Cardiac muscle cell (in vitro differentiated cells and primary cell): ENCODE measurements at regions not wholly inside any gene's neighbourhood (a gene's known extent, or its start where the extent isn't known, plus 50 kb on each side); places are given as distances from the start of the nearest gene placed in this dataset.
"Not testable (repeated sequence)": the region's sequence is repeated elsewhere in the genome, so short reads cannot be mapped to it uniquely, and the experiment has no call there.

ENCODE experiments used
- DNase-seq, 2 donors: peaks; one replicate each; pipeline versions ENCODE4 v3.0.0 to v3.0.0-alpha.2; 2010 to 2017; ENCODE audit warnings: low read depth in 1 of 2, low spot score in 1 of 2
- H3K27ac ChIP-seq: fragments of 200-600 bp; sonication (generic); 2 replicates; pipeline ENCODE4 v1.5.1; 2016
- H3K27me3 ChIP-seq: fragments of 200-600 bp; sonication (generic); 2 replicates; pipeline ENCODE4 v1.6.0; 2016; ENCODE audit warnings: control low read depth
- H3K36me3 ChIP-seq: fragments of 200-600 bp; sonication (generic); 2 replicates; pipeline ENCODE4 v1.5.1; 2016; ENCODE audit warnings: control low read depth
- H3K4me1 ChIP-seq: fragments of 200-600 bp; sonication (generic); 2 replicates; pipeline ENCODE4 v1.8.1; 2017; ENCODE audit warnings: low read depth, mild to moderate bottlenecking, mixed run types
- H3K4me3 ChIP-seq: fragments of 200-600 bp; sonication (generic); 2 replicates; pipeline ENCODE4 v1.5.1; 2016; ENCODE audit warnings: mild to moderate bottlenecking
- H3K9me3 ChIP-seq: fragments of 200-600 bp; sonication (generic); 2 replicates; pipeline ENCODE4 v1.5.1; 2017; ENCODE audit warnings: low read depth, mild to moderate bottlenecking, control low read depth
- TF ChIP-seq, protein P1 (sequence below): IDR thresholded peaks from 2 replicates; pipeline ENCODE4 v1.5.1; 2012; ENCODE audit warnings: low read depth, mild to moderate bottlenecking, low read length

DNA sequence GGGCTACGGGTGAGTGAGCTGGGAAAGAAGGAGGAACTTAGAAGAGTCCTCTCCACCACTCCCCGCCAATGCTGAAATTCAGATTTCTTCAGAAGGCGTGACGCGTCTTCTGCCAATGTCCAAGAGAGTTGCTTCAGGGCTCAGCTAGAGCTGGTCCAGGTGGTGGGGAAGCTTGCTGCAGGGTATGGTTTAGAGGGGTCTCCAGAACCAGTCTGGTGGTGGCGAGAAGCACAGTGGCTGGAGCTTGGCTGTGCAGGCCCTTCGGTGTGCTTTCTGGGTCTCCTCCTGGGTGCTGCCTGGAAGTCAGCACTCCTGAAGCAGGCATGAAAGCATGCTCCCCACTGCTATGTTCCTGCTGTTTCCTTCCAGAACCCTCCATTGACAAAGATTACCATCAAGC, 387.2 kb downstream of the PTPRU start:
- no peak overlapping the region for H3K4me3 ChIP-seq
- no peaks in the 10 kb centered on the region for H3K9me3 ChIP-seq
- no peaks in the 10 kb centered on the region for H3K27me3 ChIP-seq
- H3K36me3 ChIP-seq = no peaks in the 10 kb centered on the region
- DNase-seq = no peak
- H3K27ac ChIP-seq = no peak overlapping the region
- H3K4me1 ChIP-seq = no peaks in the 10 kb centered on the region
- TF ChIP-seq, protein P1, sequence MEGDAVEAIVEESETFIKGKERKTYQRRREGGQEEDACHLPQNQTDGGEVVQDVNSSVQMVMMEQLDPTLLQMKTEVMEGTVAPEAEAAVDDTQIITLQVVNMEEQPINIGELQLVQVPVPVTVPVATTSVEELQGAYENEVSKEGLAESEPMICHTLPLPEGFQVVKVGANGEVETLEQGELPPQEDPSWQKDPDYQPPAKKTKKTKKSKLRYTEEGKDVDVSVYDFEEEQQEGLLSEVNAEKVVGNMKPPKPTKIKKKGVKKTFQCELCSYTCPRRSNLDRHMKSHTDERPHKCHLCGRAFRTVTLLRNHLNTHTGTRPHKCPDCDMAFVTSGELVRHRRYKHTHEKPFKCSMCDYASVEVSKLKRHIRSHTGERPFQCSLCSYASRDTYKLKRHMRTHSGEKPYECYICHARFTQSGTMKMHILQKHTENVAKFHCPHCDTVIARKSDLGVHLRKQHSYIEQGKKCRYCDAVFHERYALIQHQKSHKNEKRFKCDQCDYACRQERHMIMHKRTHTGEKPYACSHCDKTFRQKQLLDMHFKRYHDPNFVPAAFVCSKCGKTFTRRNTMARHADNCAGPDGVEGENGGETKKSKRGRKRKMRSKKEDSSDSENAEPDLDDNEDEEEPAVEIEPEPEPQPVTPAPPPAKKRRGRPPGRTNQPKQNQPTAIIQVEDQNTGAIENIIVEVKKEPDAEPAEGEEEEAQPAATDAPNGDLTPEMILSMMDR = no peak

DNA sequence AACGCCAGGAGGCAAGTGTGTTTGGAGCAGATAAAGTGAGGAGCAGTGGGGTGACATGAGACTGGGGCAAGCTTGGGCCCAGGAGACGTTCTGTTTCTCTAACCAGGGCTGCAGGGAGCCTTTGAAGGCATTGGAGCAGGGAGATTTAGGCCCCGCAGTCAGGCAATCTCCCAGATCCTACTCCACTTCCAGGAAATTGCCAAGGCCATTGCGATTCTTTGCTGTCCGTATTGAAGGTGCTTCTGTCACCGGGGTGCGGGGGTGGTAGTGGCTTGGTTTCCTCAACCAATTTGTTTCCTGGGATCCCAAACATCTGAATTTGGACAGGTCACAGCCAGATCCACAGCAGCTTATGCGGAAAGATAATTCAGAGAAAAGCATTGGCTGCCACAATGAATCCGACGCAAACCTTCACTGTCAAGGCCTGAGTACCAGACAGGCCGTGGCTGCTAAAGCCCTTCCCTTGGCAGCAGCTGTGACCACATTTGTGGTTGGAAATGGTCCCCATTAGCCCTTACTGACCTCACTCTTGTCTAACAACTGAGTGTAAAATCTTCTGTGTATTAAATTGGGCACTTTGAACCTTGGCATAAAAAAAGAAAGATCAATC, 385.6 kb downstream of the PTPRU start:
- Histone ChIP-seq H3K36me3 (no peaks in the 10 kb centered on the region), H3K27me3 (no peaks in the 10 kb centered on the region), H3K9me3 (no peaks in the 10 kb centered on the region), H3K4me1 (no peaks in the 10 kb centered on the region), H3K4me3 (no peak overlapping the region), H3K27ac (no peak overlapping the region)
- no peak for DNase-seq
- TF ChIP-seq, protein P1 = no peak

DNA sequence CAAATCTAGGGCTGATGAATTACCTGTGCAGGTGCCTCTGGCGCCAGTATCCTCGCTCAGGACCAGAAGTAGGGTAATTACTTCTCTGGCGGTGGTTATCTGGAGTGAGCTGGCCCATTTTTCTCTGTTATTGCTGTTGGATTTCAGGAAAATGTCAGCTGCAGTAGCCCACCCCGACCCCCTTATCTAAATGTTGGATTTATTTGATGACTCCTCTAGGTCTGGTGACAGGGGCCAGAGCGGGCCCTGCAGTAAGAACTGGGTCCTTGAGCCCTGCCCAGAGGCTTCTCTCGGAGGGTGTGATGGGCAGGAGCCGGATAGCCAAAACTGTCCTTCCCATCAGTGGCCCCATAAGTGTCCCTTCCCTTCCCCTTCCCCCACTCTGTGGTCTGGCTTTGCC, 384.3 kb downstream of the PTPRU start:
- Histone ChIP-seq H3K36me3 (no peaks in the 10 kb centered on the region), H3K4me3 (no peak overlapping the region), H3K27ac (no peak overlapping the region), H3K27me3 (no peaks in the 10 kb centered on the region), H3K4me1 (no peaks in the 10 kb centered on the region), H3K9me3 (no peaks in the 10 kb centered on the region)
- TF ChIP-seq, protein P1 = no peak
- DNase-seq = no peak

DNA sequence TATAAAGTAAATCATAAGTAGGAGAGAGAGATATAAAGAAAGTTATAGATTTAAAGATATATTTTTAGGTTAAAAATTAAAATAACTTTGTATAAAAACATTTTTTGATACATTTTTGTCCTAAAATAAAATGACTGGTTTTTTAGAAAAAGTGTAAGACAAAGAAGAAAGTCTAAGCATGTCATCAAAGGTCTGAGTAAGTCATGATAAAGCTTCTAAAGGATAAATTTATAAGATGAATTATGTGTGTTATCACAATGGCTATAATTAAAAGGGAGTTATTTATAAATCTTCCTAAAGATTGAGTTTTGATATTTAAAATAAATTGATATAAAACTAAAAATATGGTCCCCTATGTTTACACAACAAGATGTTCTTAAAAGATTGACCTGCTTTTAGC, 370.9 kb downstream of the PTPRU start:
- Histone ChIP-seq H3K9me3 (no peaks in the 10 kb centered on the region), H3K4me1 (no peaks in the 10 kb centered on the region), H3K27ac (no peak overlapping the region), H3K27me3 (no peaks in the 10 kb centered on the region), H3K36me3 (no peaks in the 10 kb centered on the region), H3K4me3 (no peak overlapping the region)
- no peak for DNase-seq
- TF ChIP-seq, protein P1 = no peak

DNA sequence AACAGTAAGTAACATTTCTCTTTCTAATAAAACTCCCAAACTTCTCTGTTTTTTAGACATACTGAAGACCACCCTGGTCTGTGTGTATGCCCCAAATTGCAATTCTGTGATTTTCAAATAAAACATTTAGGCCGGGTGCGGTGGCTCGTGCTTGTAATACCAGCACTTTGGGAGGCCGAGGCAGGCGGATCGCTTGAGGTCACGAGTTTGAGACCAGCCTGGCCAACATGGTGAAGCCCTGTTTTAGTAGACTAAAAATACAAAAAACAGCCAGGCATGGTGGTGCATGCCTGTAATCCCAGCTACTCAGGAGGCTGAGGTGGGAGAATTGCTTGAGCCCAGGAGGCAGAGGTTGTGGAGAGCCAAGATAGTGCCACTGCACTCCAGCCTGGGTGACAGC, 368.5 kb downstream of the PTPRU start:
- not testable (repeated sequence) for H3K36me3 ChIP-seq, H3K4me3 ChIP-seq, H3K4me1 ChIP-seq, H3K9me3 ChIP-seq, H3K27me3 ChIP-seq, H3K27ac ChIP-seq, DNase-seq

DNA sequence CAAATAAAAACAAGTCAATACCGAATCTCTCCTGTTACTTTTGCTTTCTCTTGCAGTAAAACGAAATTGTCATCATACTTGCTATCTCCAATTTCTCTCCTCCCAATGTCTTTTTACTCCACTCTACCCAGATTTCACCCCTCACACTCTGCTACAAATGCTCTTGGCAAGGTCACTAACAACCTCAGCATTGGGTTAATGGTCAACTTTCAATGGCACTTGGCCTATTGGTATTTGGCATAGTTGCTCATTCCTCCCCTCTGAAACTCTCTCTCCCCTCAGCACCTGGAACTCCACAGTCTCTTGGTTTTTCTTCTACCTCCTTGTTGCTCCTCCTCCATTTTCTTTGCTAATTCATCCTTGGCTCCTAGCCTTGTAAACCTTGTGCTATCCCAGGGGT, 367.3 kb downstream of the PTPRU start:
- Histone ChIP-seq H3K36me3 (no peaks in the 10 kb centered on the region), H3K27me3 (no peaks in the 10 kb centered on the region), H3K4me3 (no peak overlapping the region), H3K27ac (no peak overlapping the region), H3K4me1 (no peaks in the 10 kb centered on the region), H3K9me3 (no peaks in the 10 kb centered on the region)
- TF ChIP-seq, protein P1 = no peak
- DNase-seq = no peak
